Caco-2 (cell line): ENCODE measurements at regions not wholly inside any gene's neighbourhood (a gene's known extent, or its start where the extent isn't known, plus 50 kb on each side); places are given as distances from the start of the nearest gene placed in this dataset.

Experiments
- BruUV-seq: library from RNA; stranded (reverse); fragments of 400-500 nt; replicated peaks from 2 replicates; lab custom pipeline; 2021; lab: Mats Ljungman, UMichigan
- CTCF ChIA-PET: fragments of 300-600 bp; sonication (Branson Sonifier 250); formaldehyde crosslinking; loops from one replicate; lab custom pipeline; 2022; ENCODE audit warnings: antibody characterized with exemption; lab: Charles Lee
- POLR2A ChIA-PET: fragments of 300-600 bp; sonication (Branson Sonifier 250); formaldehyde crosslinking; loops from one replicate; lab custom pipeline; 2022; ENCODE audit warnings: antibody characterized with exemption; lab: Charles Lee
- DNase-seq, 2 experiments: peaks; one replicate each; pipeline versions ENCODE4 v3.0.0 to v3.0.0-alpha.2; 2020 to 2022
- H3K27me3 ChIP-seq: replicated peaks from 2 replicates; pipeline ENCODE4 v1.6.0; 2011; ENCODE audit warnings: low read length; ENCODE audit not compliant: control insufficient read depth, insufficient read depth
- H3K36me3 ChIP-seq: 2 replicates; pipeline ENCODE4 v1.5.1; 2011; ENCODE audit warnings: low read length; ENCODE audit not compliant: control insufficient read depth, insufficient read depth
- H3K4me1 ChIP-seq: fragments of 250-450 bp; sonication (Bioruptor Pico); 2 replicates; pipeline ENCODE4 v1.5.1; 2020; ENCODE audit warnings: mild to moderate bottlenecking
- H3K4me3 ChIP-seq: 2 replicates; pipeline ENCODE4 v1.5.1; 2011; ENCODE audit warnings: low read depth, mild to moderate bottlenecking, control low read depth, low read length
- H3K9me3 ChIP-seq: fragments of 250-450 bp; sonication (Bioruptor Pico); 2 replicates; pipeline ENCODE4 v1.5.1; 2020; ENCODE audit warnings: mild to moderate bottlenecking, moderate library complexity
- H3K27ac Mint-ChIP-seq: one replicate; pipeline ENCODE4 v1.8.0; 2022; ENCODE audit warnings: mixed read lengths; ENCODE audit not compliant: unreplicated experiment
- H3K27me3 Mint-ChIP-seq: one replicate; pipeline ENCODE4 v1.8.0; 2022; ENCODE audit warnings: mixed read lengths; ENCODE audit not compliant: insufficient read depth, unreplicated experiment
- H3K36me3 Mint-ChIP-seq: one replicate; pipeline ENCODE4 v1.8.0; 2022; ENCODE audit warnings: mild to moderate bottlenecking, mixed read lengths; ENCODE audit not compliant: insufficient read depth, unreplicated experiment
- H3K4me1 Mint-ChIP-seq: one replicate; pipeline ENCODE4 v1.8.0; 2022; ENCODE audit warnings: low read depth, mixed read lengths; ENCODE audit not compliant: unreplicated experiment
- H3K4me3 Mint-ChIP-seq: one replicate; pipeline ENCODE4 v1.8.0; 2022; ENCODE audit warnings: mild to moderate bottlenecking, moderate library complexity, mixed read lengths; ENCODE audit not compliant: unreplicated experiment
- H3K9me3 Mint-ChIP-seq: one replicate; pipeline ENCODE4 v1.8.0; 2022; ENCODE audit warnings: mixed read lengths; ENCODE audit not compliant: unreplicated experiment
- CTCF ChIP-seq, 2 experiments: fragments of 200-600 bp in 1 of 2; IDR thresholded peaks; 1 replicate in 1 of 2; 2 replicates in 1 of 2; pipeline versions ENCODE4 v1.5.1 to v1.8.0; 2011 to 2022; ENCODE audit warnings: antibody characterized with exemption in 1 of 2, control low read depth in 1 of 2, inconsistent platforms in 1 of 2, low read depth in 1 of 2, low read length in 1 of 2, mild to moderate bottlenecking in 1 of 2, moderate library complexity in 1 of 2; ENCODE audit not compliant: insufficient read depth in 1 of 2, severe bottlenecking in 1 of 2, unreplicated experiment in 1 of 2
- intact Hi-C: fragments of 100-400 bp; cut with micrococcal nuclease; formaldehyde crosslinking; loops from one replicate; pipeline ENCODE4 v1.10.0; 2022; ENCODE audit not compliant: unreplicated experiment

GRCh38 chr7:50842041-50842440 is 59.3 kb upstream of the GRB10 start:
- Mint-ChIP-seq H3K27ac (no peak overlapping the region), H3K36me3 (no peaks in the 10 kb centered on the region), H3K9me3 (no peaks in the 10 kb centered on the region), H3K4me3 (no peak overlapping the region), H3K4me1 (no peaks in the 10 kb centered on the region), H3K27me3 (peaks cover 6% of the 10 kb centered on the region)
- Histone ChIP-seq H3K4me1 (no peaks in the 10 kb centered on the region; the same call in 1 of the 2 replicates), H3K36me3 (no peaks in the 10 kb centered on the region), H3K27me3 (no peaks in the 10 kb centered on the region), H3K4me3 (no peak overlapping the region), H3K9me3 (0 out of 2 replicates have a peak, but pooled peaks cover 3% of the 10 kb centered on the region)
- TF ChIP-seq CTCF (IDR thresholded peaks at IDR 0.05; ENCODE audit: insufficient read depth in 1 of 2, low read depth in 1 of 2, low read length in 1 of 2, severe bottlenecking in 1 of 2, unreplicated experiment in 1 of 2) = no peak
- DNase-seq = no peak
- BruUV-seq = no TSS peak
- intact Hi-C loops = no loop called here
- POLR2A ChIA-PET = no interaction called here
- CTCF ChIA-PET = no interaction called here

DNA sequence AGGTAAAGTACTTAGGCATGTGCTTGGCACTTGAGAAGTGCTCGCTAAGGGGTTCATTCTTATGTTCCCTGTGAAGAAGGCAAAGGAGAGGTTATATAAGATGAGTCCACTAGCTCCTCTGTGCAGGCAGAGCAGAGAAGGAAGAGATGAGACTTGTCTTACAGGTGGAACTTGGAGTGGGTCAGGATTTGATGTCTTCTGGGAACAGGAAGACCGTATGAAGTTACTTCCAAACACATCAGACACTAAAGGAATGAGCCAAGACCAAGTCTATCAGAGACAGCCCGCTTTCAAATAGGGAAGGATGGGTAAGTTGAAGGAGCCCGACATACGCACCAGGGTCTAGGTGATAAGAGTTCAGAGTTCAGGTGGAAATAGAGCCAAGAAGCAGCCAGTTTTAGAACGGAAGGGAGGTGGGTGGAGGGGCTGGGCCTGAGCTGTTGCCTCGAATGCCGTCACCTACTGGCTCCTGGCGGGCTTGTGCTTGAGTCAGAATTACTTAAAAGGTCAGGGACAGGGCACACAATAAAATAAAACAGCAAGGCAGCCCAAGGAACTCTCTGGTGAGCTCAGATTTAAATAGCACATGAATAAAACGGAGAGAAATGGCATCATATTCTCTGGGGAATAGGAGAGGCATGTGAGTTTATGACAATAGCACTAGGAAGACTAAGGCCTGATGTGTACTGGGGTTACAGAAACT is 56.1 kb upstream of the GRB10 start:
- H3K4me3 Mint-ChIP-seq = no peak overlapping the region
- TF ChIP-seq CTCF (IDR thresholded peaks at IDR 0.05; ENCODE audit: insufficient read depth in 1 of 2, low read depth in 1 of 2, low read length in 1 of 2, severe bottlenecking in 1 of 2, unreplicated experiment in 1 of 2) = no peak
- Histone ChIP-seq H3K4me3 (no peak overlapping the region), H3K36me3 (no peaks in the 10 kb centered on the region), H3K9me3 (no peaks in the 10 kb centered on the region; the same call in 1 of the 2 replicates), H3K27me3 (no peaks in the 10 kb centered on the region), H3K4me1 (no peaks in the 10 kb centered on the region; the same call in 1 of the 2 replicates)
- POLR2A ChIA-PET = no interaction called here
- no peak overlapping the region for H3K27ac Mint-ChIP-seq
- H3K27me3 Mint-ChIP-seq = peaks cover 6% of the 10 kb centered on the region
- CTCF ChIA-PET = interaction anchor here (0.7 kb wide), 1 partner anchor 538 kb away, joined by 3 read pairs; no protein-coding TSS in a partner anchor
- no TSS peak for BruUV-seq
- no peaks in the 10 kb centered on the region for H3K4me1 Mint-ChIP-seq
- H3K9me3 Mint-ChIP-seq = no peaks in the 10 kb centered on the region
- no peak for DNase-seq
- no peaks in the 10 kb centered on the region for H3K36me3 Mint-ChIP-seq
- intact Hi-C loops = no loop called here

GRCh38 chr7:50837965-50838364 is 55.3 kb upstream of the GRB10 start:
- ChIA-PET POLR2A (no interaction called here), CTCF (interaction anchor here (0.7 kb wide), 1 partner anchor 538 kb away, joined by 3 read pairs; no protein-coding TSS in a partner anchor)
- no TSS peak for BruUV-seq
- no peaks in the 10 kb centered on the region; the same call in 1 of the 2 replicates for H3K4me1 ChIP-seq
- no peaks in the 10 kb centered on the region for H3K36me3 ChIP-seq
- H3K27me3 ChIP-seq = no peaks in the 10 kb centered on the region
- no peak overlapping the region for H3K27ac Mint-ChIP-seq
- intact Hi-C loops = no loop called here
- H3K27me3 Mint-ChIP-seq = peaks cover 6% of the 10 kb centered on the region
- H3K4me3 Mint-ChIP-seq = no peak overlapping the region
- no peak overlapping the region for H3K4me3 ChIP-seq
- H3K9me3 ChIP-seq = no peaks in the 10 kb centered on the region; the same call in 1 of the 2 replicates
- H3K4me1 Mint-ChIP-seq = no peaks in the 10 kb centered on the region
- H3K9me3 Mint-ChIP-seq = no peaks in the 10 kb centered on the region
- DNase-seq = no peak
- TF ChIP-seq CTCF (IDR thresholded peaks at IDR 0.05; ENCODE audit: insufficient read depth in 1 of 2, low read depth in 1 of 2, low read length in 1 of 2, severe bottlenecking in 1 of 2, unreplicated experiment in 1 of 2) = no peak
- no peaks in the 10 kb centered on the region for H3K36me3 Mint-ChIP-seq
